Activated CD4-positive, CD25-positive, alpha-beta regulatory T cell treated with anti-CD3 and anti-CD28 coated beads, Interleukin-2, amount 50 U/mL, for 16 hours (primary cell): ENCODE measurements at regions not wholly inside any gene's neighbourhood (a gene's known extent, or its start where the extent isn't known, plus 50 kb on each side); places are given as distances from the start of the nearest gene placed in this dataset.

ENCODE experiments used
- DNase-seq: peaks from one replicate; pipeline ENCODE4 v3.0.0-alpha.2; 2020; ENCODE audit warnings: low read depth, low spot score

DNA sequence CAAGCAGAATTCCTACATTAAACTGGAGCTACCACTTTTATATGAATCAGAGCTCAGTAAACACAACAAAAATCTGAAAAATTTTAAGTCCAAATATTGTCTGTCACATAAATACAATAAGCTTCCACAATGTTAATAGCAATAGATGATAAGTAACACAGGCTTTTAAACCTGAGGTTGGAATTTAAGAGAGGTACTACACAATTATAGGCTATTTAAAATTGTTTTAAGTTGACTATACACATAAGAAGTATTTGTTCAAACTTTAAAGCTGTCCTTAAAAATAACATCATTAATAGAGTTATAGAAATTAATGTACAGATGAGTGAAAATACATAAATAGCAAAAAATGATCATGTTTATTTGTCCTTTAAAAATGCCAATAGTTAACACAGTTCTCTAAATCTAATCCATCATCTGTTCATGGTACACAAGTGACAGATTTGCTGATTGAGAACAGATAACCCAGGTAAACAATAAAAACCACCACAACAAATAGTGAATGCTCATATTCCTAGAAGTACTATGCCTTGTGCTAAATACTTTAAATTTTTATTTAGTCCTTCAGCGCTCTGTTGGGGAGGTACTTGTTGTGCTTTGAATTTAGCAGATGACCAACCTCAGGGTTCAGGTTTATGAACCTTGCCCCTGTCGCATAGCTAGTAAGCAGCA is 382.3 kb upstream of the ID4 start:
- no peak for DNase-seq

DNA sequence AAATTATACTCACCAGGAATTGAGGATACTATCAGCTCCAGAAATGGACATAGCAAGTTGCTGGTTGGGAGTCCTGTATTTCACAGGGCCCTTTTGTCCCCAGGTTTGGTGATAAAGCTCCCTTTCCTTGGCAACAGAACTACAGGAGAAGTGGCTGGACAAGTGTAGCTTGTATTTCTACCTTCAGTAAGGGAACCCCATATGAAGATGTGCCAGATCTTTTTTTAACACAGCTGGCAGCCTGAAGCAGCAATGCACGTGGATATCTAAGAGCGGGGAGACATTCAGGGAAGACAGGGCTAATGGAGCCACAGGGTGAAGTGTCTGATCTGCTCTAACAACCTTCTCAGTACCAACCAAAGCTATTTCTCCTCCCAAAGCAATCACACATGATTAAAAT is 373.9 kb upstream of the ID4 start:
- DNase-seq, result no peak

DNA sequence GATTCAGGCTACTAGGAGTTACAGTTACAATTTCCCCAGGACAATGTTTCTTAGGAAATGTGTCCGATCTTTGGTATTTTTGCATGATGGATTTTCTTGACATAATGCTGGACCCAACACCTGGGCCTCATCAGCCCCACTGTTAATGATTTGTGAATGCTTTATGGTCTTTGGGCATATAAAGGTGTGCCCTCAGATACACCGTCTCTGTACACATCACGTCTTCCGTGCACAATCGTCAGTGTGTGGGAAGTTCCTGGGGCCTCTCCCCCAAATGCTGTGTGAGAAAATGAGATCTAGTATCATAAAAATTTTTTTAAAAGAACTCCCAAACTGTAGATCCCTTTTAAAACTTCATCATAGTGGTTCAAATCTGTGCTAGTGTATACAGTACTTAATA is 373.2 kb upstream of the ID4 start:
- DNase-seq, result no peak

DNA sequence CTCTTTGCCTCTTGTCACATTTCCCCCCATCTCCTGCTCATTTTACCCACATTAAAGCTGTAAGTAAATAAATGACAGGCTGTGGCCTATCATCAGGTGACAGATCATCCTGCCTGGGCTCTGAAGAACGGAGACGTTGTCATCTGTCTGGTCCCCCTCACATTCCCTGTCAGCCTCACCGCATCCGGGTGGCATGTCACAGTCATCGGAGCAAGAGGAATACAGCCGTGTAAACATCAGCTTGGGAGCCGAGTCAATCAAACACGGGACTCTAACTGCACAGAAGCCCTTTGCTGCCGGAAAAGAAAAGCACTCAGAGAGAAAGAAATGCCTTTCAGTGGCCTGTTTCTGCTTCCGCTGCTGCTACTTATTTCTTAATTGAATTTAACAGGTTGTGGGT is 371.9 kb upstream of the ID4 start:
- no peak for DNase-seq

GRCh38 chr6:19465760-19466159 is 371.4 kb upstream of the ID4 start:
- no peak for DNase-seq

GRCh38 chr6:19470333-19470732 is 366.8 kb upstream of the ID4 start:
- DNase-seq, result no peak

- no peak for DNase-seq
These were observed 365.0 kb upstream of the ID4 start for GRCh38 chr6:19472153-19472552.

GRCh38 chr6:19472850-19473249 is 364.3 kb upstream of the ID4 start:
- no peak for DNase-seq

- no peak for DNase-seq
These were observed 359.6 kb upstream of the ID4 start for GRCh38 chr6:19477563-19477962.

DNA sequence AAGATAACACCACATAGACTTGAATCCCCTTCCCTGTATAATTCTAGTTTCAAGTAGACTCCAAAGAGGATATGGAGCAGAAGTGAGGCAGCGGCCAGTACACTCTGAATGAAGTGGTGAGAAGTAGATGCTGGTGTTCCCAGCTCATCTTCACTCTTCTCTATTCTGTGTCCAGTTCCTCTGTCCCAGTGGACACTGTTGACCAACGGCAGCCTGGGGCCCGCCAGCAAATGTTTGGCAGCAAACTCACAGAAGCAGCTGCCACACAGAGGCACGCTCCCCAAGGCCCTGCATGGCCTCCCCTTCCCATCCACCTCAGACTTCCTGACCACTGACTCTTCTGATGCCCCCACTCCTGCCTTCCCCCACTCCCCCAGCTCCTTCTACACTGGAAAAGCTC is 358.9 kb upstream of the ID4 start:
- DNase-seq, result no peak

- no peak for DNase-seq
These were observed 358.2 kb upstream of the ID4 start for GRCh38 chr6:19478992-19479391.

DNA sequence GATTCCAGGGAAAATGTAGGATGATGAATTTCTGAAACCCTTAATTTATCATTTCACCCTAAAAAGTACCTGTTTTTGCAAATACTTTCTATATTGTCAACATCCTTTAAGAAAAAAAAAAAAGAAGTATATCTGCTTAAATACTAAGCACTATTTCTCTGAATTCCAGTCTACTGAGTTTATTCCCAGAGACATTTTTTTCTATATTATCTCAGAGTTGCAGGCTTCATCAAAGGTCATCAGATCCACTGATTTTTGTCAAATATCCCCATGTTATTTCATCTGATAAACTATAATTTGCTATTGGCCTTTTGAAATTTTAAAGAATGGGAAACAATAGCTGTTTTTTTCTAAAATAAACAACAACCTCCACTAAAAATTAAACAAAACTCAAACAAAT is 357.6 kb upstream of the ID4 start:
- DNase-seq, result no peak

DNA sequence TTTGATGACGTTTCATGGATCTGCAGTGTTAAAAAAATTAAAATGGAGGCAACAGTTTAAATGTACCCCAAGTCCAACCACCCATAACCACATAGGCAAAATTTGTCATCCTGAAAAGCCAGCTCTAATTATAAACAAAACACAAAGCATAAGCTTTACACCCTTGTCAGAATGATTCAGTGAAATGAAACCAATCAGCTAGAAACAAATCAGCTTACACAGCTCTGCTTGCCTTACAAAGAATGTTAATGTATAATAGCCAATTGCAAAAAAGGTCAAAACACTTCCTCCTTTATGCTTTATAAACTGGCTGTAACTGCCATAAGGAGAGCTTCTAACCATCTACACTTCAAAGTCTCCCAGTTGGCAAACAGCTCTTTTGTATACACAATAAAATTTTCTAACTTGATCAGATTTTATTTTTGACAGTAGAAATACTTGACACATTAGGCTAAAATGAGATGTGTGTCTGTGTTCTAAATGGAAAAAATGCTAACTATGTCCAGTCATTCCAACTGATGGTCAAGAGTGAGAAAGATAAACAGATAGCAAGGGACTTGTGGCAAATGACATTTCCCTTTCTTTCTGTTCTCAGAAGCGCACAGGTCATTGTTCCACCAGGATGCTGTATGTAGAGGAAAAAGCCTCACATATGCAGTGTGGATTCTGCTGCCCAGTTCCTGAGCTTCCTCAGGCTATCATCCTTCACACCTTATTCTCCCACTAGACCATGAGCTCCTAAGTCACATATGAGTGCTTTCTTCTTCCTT is 344.3 kb upstream of the ID4 start:
- no peak for DNase-seq

- DNase-seq, result no peak
These were observed 335.4 kb upstream of the ID4 start for GRCh38 chr6:19501737-19502245.

GRCh38 chr6:19502301-19502700 is 334.9 kb upstream of the ID4 start:
- no peak for DNase-seq

- no peak for DNase-seq
These were observed 321.2 kb upstream of the ID4 start for GRCh38 chr6:19515939-19516338.

GRCh38 chr6:19519941-19520340 is 317.2 kb upstream of the ID4 start:
- no peak for DNase-seq

DNA sequence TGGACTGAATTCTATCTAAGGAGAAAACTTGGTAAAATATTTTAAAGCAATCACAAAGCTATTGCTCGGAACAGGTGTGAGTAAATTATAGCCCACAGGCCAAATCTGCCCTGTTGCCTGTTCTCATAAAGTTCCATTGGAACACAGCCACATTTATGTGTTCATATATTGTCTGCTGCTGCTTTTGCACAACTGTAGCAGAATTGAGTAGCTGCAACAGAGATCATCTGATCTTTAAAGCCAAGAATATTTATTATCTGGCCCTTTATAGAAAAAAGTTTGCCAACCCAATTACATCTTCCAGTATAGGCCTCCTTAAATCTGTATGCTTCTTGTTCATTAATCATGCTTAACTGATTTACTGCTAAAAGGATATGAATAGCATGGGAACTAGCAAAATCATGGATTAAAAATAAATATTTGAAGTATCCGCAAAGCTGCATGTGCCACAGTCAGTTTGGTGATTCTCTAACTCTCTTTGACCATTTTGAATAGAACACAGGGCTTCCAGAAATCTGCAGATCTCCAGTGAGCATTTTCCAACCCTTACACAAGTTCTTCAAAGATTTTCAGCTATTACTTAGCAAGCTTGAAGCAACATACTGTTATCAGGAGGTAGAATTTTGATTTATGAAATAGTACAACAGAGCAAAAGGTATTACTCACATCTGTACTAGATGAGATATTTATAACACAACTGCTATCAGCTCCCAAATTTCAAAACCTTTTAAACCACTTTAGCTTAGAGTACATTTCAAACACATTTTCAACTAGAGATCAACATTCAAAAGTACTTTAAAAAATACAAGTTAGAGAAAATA is 312.6 kb upstream of the ID4 start:
- DNase-seq, result no peak

GRCh38 chr6:19525673-19526072 is 311.5 kb upstream of the ID4 start:
- no peak for DNase-seq

DNA sequence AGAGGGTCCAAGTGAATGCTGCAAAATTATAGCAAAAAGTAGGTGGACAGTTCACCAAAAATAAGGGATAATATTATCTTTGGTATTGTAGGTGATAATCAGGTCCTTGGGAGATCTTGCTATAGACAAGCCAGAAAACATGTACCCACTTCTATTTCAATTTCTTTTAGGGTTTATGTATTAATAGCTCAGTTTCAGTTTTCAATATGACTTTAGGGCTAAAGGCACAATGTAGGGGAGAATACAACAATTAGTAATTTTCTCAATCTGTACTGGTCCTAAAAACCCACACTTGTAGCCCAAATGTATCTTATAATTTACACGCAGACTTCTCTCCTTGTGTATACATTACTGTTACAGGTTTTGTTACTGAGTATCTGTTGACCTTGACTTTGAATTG is 307.0 kb upstream of the ID4 start:
- DNase-seq, result no peak

DNA sequence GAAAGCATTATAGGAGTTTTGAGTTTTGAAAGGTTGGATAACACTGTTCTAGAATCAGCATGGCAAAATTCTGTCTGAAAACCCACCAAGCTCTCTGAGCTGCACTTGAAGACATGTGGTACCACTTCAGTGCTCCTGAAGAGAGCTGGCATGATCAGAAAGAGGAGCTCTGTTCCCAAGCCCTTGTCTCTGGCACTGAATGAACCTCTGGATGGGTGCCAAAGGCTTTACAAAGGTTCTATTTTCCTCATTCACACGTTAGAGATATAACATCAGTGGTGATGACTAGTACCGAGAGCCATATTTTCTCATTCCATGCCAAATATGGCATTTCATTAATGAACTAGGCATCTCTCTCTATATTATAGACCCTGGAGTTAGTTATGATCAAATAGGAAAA is 301.8 kb upstream of the ID4 start:
- no peak for DNase-seq

DNA sequence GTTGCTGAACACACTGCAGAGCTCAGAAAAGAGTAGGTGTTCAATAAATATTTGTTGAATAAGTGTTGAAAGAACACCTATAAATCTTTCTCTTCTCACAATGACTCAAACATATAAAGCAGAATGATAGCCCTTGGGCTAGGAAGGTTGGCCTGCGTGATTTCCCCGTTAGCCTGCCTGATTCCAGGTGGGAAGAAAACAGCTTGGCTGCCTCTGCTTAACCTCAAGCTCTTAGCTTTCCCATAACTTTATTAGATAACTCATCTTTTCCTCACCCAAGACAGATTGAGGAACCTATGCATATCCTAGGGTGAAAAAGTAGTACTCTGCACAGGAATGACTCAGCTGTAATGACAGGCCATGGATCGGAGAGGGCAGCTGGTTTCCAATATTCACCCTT is 300.3 kb upstream of the ID4 start:
- DNase-seq, result no peak
